AG04450 (cell line): ENCODE measurements at regions not wholly inside any gene's neighbourhood (a gene's known extent, or its start where the extent isn't known, plus 50 kb on each side); places are given as distances from the start of the nearest gene placed in this dataset.

Experiments used
- CTCF ChIA-PET: fragments of 300-600, 350-600 bp; formaldehyde crosslinking; extraction: SDS; loops from one replicate; lab custom pipeline; 2022; ENCODE audit warnings: antibody characterized with exemption, inconsistent platforms; lab: Charles Lee
- POLR2A ChIA-PET: fragments of 350-600 bp; formaldehyde crosslinking; extraction: SDS; loops from one replicate; lab custom pipeline; 2021; ENCODE audit warnings: antibody characterized with exemption, inconsistent platforms; lab: Yijun Ruan, JAX
- DNase-seq: peaks from one replicate; pipeline ENCODE4 v3.0.0-alpha.2; 2011; ENCODE audit warnings: low read depth, low spot score
- H3K27ac ChIP-seq: one replicate; pipeline ENCODE4 v1.5.1; 2012; ENCODE audit warnings: low read depth, low read length, control low read depth
- H3K27me3 ChIP-seq: one replicate; pipeline ENCODE4 v1.6.0; 2012; ENCODE audit warnings: low read length; ENCODE audit not compliant: control insufficient read depth, insufficient read depth
- H3K4me3 ChIP-seq: 2 replicates; pipeline ENCODE4 v1.5.1; 2011; ENCODE audit warnings: mild to moderate bottlenecking, low read depth, low read length, control low read depth
- H3K9me3 ChIP-seq: 2 replicates; pipeline ENCODE4 v1.5.1; 2012; ENCODE audit warnings: low read length; ENCODE audit not compliant: control insufficient read depth, insufficient read depth
- TF ChIP-seq, protein P1 (sequence below): IDR thresholded peaks from 2 replicates; pipeline ENCODE4 v1.5.1; 2011; ENCODE audit warnings: low read depth, low read length, control low read depth, inconsistent platforms

DNA sequence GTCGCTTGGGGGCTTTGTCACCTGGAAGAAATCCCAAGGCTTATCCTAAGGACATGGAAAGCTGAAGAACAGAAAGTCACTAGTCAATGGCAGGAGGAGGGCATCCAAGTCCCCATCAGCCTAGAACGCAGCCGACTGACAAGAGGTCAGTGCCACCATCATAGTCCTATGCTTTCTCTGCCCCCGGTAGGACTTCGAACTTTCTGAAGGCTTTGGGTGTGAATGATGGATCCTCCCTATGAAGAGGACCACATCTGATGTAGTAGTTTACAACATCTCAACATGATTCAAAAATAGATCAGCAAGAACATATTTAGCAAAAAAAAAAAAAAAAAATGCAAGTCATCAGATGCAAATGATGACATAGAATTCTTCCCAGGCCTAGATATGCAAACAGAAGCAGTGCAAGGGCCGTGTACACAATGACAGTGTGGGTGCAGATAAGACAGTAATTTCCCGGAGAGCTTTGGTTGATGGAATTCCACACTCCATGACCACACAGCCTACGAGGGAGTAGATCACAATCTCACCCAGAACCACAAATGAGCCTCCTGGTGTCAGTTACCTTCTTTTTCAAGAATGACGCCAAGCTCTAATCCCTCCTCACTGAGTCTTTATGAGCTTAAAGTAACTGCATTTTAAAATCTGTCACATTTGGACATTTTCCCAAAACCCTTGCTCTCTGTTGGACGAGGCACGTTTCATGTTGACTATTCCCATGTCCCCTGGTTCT, 88.2 kb downstream of the PSMG1 start:
- TF ChIP-seq, protein P1, sequence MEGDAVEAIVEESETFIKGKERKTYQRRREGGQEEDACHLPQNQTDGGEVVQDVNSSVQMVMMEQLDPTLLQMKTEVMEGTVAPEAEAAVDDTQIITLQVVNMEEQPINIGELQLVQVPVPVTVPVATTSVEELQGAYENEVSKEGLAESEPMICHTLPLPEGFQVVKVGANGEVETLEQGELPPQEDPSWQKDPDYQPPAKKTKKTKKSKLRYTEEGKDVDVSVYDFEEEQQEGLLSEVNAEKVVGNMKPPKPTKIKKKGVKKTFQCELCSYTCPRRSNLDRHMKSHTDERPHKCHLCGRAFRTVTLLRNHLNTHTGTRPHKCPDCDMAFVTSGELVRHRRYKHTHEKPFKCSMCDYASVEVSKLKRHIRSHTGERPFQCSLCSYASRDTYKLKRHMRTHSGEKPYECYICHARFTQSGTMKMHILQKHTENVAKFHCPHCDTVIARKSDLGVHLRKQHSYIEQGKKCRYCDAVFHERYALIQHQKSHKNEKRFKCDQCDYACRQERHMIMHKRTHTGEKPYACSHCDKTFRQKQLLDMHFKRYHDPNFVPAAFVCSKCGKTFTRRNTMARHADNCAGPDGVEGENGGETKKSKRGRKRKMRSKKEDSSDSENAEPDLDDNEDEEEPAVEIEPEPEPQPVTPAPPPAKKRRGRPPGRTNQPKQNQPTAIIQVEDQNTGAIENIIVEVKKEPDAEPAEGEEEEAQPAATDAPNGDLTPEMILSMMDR: no peak

DNA sequence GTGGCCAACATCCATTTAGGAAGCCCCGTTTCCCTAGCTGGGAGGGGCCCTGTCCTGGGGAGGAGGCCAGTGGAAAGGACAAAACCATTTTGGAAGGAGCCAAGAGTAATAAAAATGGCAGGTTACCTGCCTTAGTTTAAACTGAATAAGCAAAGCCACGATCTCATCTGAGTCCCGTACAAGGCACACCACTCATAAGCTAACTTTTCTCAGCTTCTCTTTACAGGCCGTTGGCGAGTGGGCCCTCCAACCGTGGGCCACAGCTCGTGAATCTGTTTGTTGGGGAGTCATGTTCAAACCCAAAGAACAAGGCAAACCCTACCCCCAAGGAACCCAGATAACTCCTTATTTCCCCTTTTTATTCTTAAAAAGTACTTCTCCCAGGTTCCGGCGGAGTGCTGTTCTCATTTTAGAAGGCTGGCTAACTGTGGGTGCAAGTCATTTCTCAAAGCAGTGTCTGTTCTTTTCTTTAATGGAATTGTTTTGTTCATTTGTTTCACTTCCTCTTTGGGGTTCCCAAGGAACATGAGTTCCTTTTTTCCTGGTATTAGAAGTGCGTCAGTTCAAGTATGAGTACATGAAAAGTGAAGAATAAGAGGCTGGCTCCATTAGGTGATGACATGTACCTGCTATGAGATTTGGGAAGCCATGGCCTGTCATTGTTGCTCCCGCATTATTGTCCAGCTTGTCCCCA, 89.0 kb downstream of the PSMG1 start:
- Histone ChIP-seq H3K27ac (peak overlapping the region; percentile 43), H3K4me3 (no peak overlapping the region), H3K9me3 (peaks cover 4% of the 10 kb centered on the region), H3K27me3 (no peaks in the 10 kb centered on the region)
- ChIA-PET CTCF (interaction anchor here (1.5 kb wide), 1 partner anchor 33 kb away, joined by 3 read pairs; no protein-coding TSS in a partner anchor), POLR2A (no interaction called here)
- TF ChIP-seq, protein P1: no peak
- no peak for DNase-seq

More for the DNA sequence above, 88.2 kb downstream of the PSMG1 start:
- Histone ChIP-seq H3K27ac (peak overlapping the region; percentile 43), H3K4me3 (no peak overlapping the region), H3K27me3 (peaks cover 4% of the 10 kb centered on the region), H3K9me3 (peaks cover 5% of the 10 kb centered on the region; the same call in 1 of the 2 replicates)
- ChIA-PET POLR2A (interaction anchor here (1.1 kb wide), 1 partner anchor 23 kb away, joined by 3 read pairs; no protein-coding TSS in a partner anchor), CTCF (interaction anchor here (0.7 to 1.5 kb wide), 3 partner anchors 17 to 32 kb away, joined by 3 to 4 read pairs (median 3); no protein-coding TSS in a partner anchor)
- peak; percentile 60 for DNase-seq

DNA sequence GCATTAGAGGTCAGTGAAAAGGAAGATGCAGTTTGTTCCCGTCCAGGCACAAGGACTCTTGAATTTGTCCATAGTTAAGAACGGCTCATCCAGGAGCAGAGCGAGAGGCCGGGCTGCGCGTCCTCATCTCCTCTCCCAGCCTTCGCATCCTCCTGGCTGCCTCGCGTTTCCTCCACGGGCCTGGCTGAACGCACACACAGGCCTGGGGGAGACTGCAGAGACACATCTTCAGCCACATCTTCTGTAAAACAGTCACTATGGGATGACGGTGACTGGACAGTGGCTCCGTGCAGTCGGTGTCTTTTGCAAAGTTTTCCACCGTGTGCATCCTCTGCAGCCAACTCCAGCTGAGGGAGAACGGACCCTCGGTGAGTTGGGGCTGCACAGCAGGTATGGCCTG, 89.7 kb downstream of the PSMG1 start:
- Histone ChIP-seq H3K9me3 (peaks cover 4% of the 10 kb centered on the region), H3K4me3 (no peak overlapping the region), H3K27me3 (no peaks in the 10 kb centered on the region), H3K27ac (no peak overlapping the region)
- DNase-seq: no peak
- ChIA-PET CTCF (no interaction called here), POLR2A (no interaction called here)
- TF ChIP-seq, protein P1: no peak

DNA sequence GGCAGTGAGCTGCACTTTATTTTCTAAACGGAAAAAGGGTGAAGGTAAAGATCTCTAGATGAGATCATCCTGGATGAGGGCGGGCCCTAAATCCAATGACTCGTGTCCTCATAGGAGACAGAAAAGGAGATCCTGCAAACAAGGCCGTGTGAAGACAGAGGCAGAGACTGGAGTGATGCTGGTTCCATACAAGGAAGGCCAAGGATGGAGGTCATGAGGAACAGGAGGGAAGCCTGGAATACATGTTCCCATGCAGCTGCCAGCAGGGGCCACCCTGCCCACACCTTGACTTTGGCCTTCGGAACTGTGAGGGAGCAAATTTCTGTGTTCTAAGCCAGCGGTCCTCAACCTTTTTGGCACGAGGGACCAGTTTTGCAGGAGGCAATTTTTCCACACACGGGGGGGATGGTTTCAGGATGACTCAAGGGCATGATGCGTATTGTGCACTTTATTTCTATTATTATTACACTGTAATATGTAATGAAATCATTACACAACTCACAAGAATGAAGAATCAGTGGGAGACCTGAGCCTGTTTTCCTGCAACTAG, 94.3 kb downstream of the PSMG1 start:
- ChIA-PET POLR2A (no interaction called here), CTCF (no interaction called here)

More for the DNA sequence above, 94.3 kb downstream of the PSMG1 start:
- H3K27me3 ChIP-seq: no peaks in the 10 kb centered on the region
- TF ChIP-seq, protein P1: 0 out of 2 replicates have a peak, but pooled peaks have one; percentile 4
- H3K9me3 ChIP-seq: peaks cover 4% of the 10 kb centered on the region
- no peak overlapping the region for H3K4me3 ChIP-seq
- DNase-seq: no peak
- no peak overlapping the region for H3K27ac ChIP-seq
